HG03521 (cell line): ENCODE measurements at regions not wholly inside any gene's neighbourhood (a gene's known extent, or its start where the extent isn't known, plus 50 kb on each side); places are given as distances from the start of the nearest gene placed in this dataset.
"Not testable (repeated sequence)": the region's sequence is repeated elsewhere in the genome, so short reads cannot be mapped to it uniquely, and the experiment has no call there.

ENCODE experiments used
- ATAC-seq: cut with Tn5 transposase; IDR thresholded peaks from one replicate; pipeline ENCODE4 v1.9.1; 2021; ENCODE audit warnings: mild to moderate bottlenecking, moderate library complexity; ENCODE audit not compliant: unreplicated experiment

GRCh38 chr9:19660019-19660418 lies 128.8 kb downstream of the SLC24A2 start:
- no peak for ATAC-seq

GRCh38 chr9:19656704-19657103 lies 132.1 kb downstream of the SLC24A2 start:
- no peak for ATAC-seq

- ATAC-seq = no peak
Observed at GRCh38 chr9:19651681-19652080, 137.2 kb downstream of the SLC24A2 start.

- ATAC-seq = no peak
Observed at GRCh38 chr9:19650312-19650711, 138.5 kb downstream of the SLC24A2 start.

- no peak for ATAC-seq
Observed at GRCh38 chr9:19649336-19650041, 139.3 kb downstream of the SLC24A2 start.

GRCh38 chr9:19648672-19649071 lies 140.2 kb downstream of the SLC24A2 start:
- ATAC-seq = no peak

GRCh38 chr9:19643875-19644274 lies 145.0 kb downstream of the SLC24A2 start:
- ATAC-seq = no peak

GRCh38 chr9:19642256-19642655 lies 146.6 kb downstream of the SLC24A2 start:
- ATAC-seq = no peak

- no peak for ATAC-seq
Observed at GRCh38 chr9:19641046-19641445, 147.8 kb downstream of the SLC24A2 start.

- ATAC-seq = no peak
Observed at GRCh38 chr9:19640014-19640413, 148.8 kb downstream of the SLC24A2 start.

- no peak for ATAC-seq
Observed at GRCh38 chr9:19637084-19637483, 151.8 kb downstream of the SLC24A2 start.

GRCh38 chr9:19634881-19635280 lies 154.0 kb downstream of the SLC24A2 start:
- no peak for ATAC-seq

GRCh38 chr9:19631181-19631580 lies 157.7 kb downstream of the SLC24A2 start:
- no peak for ATAC-seq

GRCh38 chr9:19630760-19631159 lies 158.1 kb downstream of the SLC24A2 start:
- ATAC-seq = no peak

GRCh38 chr9:19629488-19629887 lies 159.3 kb downstream of the SLC24A2 start:
- ATAC-seq = no peak

- ATAC-seq = not testable (repeated sequence)
Observed at GRCh38 chr9:19625426-19625825, 163.4 kb downstream of the SLC24A2 start.

- no peak for ATAC-seq
Observed at GRCh38 chr9:19624519-19624918, 164.3 kb downstream of the SLC24A2 start.

- ATAC-seq = no peak
Observed at GRCh38 chr9:19623941-19624340, 164.9 kb downstream of the SLC24A2 start.

GRCh38 chr9:19620326-19620725 lies 168.5 kb downstream of the SLC24A2 start:
- ATAC-seq = no peak

GRCh38 chr9:19619221-19619620 lies 169.6 kb downstream of the SLC24A2 start:
- ATAC-seq = no peak

- ATAC-seq = no peak
Observed at GRCh38 chr9:19618816-19619215, 170.0 kb downstream of the SLC24A2 start.

GRCh38 chr9:19615036-19615624 lies 173.7 kb downstream of the SLC24A2 start:
- no peak for ATAC-seq

- ATAC-seq = no peak
Observed at GRCh38 chr9:19614294-19614693, 174.5 kb downstream of the SLC24A2 start.
